Choroid plexus epithelial cell (primary cell): ENCODE measurements at regions not wholly inside any gene's neighbourhood (a gene's known extent, or its start where the extent isn't known, plus 50 kb on each side); places are given as distances from the start of the nearest gene placed in this dataset.

Experiments
- DNase-seq: peaks from one replicate; pipeline ENCODE4 v3.0.0-alpha.2; 2010; ENCODE audit warnings: low read depth
- H3K4me3 ChIP-seq: 2 replicates; pipeline ENCODE4 v1.5.1; 2011; ENCODE audit warnings: low read depth, mild to moderate bottlenecking, control low read depth, low read length, moderate library complexity
- TF ChIP-seq, protein P1 (sequence below): conservative IDR thresholded peaks from 2 replicates; pipeline ENCODE4 v1.5.1; 2011; ENCODE audit warnings: low read depth, mild to moderate bottlenecking, control low read depth, inconsistent platforms, low read length, moderate library complexity

DNA sequence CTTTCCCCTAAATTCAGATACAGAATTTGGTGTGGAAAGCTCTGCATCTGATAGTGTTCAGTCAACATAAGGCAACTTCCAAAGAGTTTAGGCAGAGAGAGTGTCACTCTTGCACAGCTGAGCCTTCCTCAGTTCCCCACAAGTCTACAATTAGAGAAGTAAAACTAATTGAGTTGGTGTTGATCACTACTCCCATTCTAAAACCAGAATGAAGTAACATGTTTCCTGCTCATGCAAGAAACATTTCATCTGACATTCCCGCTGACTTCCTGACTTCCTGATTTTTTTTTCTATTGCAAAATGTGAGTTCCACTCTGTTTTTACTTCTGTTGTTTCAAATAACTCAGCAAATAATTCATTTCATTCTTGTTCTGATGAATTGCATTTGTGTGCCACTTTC, 271.0 kb downstream of the ALG10B start:
- H3K4me3 ChIP-seq = no peak overlapping the region
- TF ChIP-seq, protein P1, sequence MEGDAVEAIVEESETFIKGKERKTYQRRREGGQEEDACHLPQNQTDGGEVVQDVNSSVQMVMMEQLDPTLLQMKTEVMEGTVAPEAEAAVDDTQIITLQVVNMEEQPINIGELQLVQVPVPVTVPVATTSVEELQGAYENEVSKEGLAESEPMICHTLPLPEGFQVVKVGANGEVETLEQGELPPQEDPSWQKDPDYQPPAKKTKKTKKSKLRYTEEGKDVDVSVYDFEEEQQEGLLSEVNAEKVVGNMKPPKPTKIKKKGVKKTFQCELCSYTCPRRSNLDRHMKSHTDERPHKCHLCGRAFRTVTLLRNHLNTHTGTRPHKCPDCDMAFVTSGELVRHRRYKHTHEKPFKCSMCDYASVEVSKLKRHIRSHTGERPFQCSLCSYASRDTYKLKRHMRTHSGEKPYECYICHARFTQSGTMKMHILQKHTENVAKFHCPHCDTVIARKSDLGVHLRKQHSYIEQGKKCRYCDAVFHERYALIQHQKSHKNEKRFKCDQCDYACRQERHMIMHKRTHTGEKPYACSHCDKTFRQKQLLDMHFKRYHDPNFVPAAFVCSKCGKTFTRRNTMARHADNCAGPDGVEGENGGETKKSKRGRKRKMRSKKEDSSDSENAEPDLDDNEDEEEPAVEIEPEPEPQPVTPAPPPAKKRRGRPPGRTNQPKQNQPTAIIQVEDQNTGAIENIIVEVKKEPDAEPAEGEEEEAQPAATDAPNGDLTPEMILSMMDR = no peak
- peak; percentile 16 for DNase-seq

DNA sequence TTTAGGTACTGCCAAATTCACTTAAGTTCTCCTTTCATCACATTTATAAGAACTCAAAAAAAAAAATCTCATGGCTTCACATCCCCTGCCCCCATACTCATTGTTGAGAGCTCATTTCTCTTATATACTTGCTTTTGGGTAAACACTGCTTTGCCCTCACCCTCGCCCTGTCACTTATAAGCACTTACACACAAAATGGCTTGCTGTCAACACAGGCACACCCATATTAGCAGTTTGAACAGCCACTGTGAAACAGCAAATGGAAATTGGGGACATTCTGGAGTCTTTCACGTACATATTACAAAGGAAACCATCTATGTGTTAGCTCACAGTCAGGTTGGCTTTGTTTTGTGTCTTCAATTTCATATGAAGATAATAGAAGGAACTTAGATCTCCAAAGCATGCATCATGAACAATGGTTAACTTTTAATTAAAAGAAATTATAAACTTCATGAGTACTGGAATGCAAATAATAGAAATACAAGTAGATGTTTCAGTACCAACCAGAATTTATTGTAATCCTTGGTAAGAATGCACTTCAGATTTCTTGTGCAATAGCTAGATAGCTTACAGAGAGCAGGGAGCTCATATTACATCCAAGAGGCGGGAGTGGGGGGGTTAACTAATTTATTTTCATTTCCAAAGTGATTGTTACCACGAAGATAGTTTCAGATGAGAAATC, 272.2 kb downstream of the ALG10B start:
- no peak overlapping the region for H3K4me3 ChIP-seq
- TF ChIP-seq, protein P1 = no peak
- DNase-seq = peak; percentile 35

DNA sequence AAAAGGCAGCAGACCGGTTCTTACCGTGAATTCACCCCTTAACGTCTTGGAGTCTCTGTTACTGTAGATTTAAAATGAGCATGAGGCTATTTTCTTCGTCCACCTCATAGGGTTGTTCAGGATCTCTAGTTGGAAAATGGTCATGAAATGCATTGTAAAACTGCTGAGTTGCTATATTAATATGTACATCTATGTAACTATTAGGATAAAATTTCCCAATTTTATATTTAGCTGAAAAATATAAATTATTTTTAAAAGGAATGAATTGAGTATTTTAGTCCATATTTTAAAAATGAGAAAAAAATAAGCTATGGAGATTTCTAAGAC, 272.7 kb downstream of the ALG10B start:
- no peak overlapping the region for H3K4me3 ChIP-seq
- TF ChIP-seq, protein P1 = no peak
- DNase-seq = no peak

DNA sequence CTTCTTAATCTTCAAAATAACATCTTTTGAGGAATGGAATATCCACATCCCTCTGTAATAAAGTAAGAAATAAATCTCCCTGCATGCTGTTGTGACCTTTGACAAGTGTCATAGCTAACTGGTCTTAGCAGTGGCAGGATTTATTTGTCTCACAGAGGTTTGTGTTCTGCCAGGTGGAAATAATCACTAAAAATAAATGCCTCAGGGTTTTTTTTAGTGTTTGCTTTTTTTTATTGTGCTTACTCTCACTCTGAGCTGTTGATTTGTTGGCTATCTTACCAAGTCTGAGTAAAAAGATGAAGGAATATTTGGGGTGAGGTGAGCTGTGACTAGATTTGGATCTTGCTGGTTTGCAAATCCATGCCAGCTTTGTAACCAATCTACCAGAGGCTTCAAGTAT, 285.4 kb downstream of the ALG10B start:
- TF ChIP-seq, protein P1 = no peak
- H3K4me3 ChIP-seq = no peak overlapping the region
- DNase-seq = no peak
